OCI-LY3 (cell line): ENCODE measurements at regions not wholly inside any gene's neighbourhood (a gene's known extent, or its start where the extent isn't known, plus 50 kb on each side); places are given as distances from the start of the nearest gene placed in this dataset.

ENCODE experiments used
- H2AFZ ChIP-seq: fragments of 200-600, 300-600 bp; shearing (Covaris generic); 2 replicates; pipeline ENCODE4 v1.6.0; 2014; ENCODE audit warnings: antibody characterized with exemption, low read depth, low read length
- H3K27ac ChIP-seq: fragments of 200-600, 300-600 bp; sonication (generic); 2 replicates; pipeline ENCODE4 v1.5.1; 2014; ENCODE audit warnings: mild to moderate bottlenecking, low read length, moderate library complexity, mixed read lengths
- H3K27me3 ChIP-seq: fragments of 200-600, 300-600 bp; sonication (generic); 2 replicates; pipeline ENCODE4 v1.6.1; 2014; ENCODE audit warnings: low read depth, low read length, mixed read lengths
- H3K36me3 ChIP-seq: fragments of 200-600, 300-600 bp; sonication (generic); replicated peaks from 2 replicates; pipeline ENCODE3; 2014; ENCODE audit warnings: low read depth, low read length, mixed read lengths
- H3K4me1 ChIP-seq: fragments of 300-600, 200-600 bp; sonication (generic); 2 replicates; pipeline ENCODE4 v1.6.1; 2014; ENCODE audit warnings: low read length, mixed read lengths
- H3K4me2 ChIP-seq: fragments of 200-600, 300-600 bp; sonication (generic); 2 replicates; pipeline ENCODE4 v1.6.1; 2014; ENCODE audit warnings: low read length, mixed read lengths
- H3K4me3 ChIP-seq: fragments of 300-600, 200-600 bp; sonication (generic); 2 replicates; pipeline ENCODE4 v1.5.1; 2014; ENCODE audit warnings: antibody characterized with exemption, mild to moderate bottlenecking, low read length, moderate library complexity
- H3K79me2 ChIP-seq: fragments of 300-600, 200-600 bp; shearing (Covaris generic); 2 replicates; pipeline ENCODE4 v1.6.1; 2014; ENCODE audit warnings: mild to moderate bottlenecking, low read length, mixed read lengths
- H3K9ac ChIP-seq: fragments of 300-600, 200-600 bp; shearing (Covaris generic); 2 replicates; pipeline ENCODE4 v1.6.0; 2014; ENCODE audit warnings: mild to moderate bottlenecking, low read length, moderate library complexity
- H3K9me3 ChIP-seq: fragments of 200-600, 300-600 bp; shearing (Covaris generic); 2 replicates; pipeline ENCODE4 v1.6.1; 2014; ENCODE audit warnings: low read length, mixed read lengths; ENCODE audit not compliant: insufficient read depth
- H4K20me1 ChIP-seq: fragments of 200-600, 300-600 bp; sonication (generic); 2 replicates; pipeline ENCODE4 v1.6.1; 2016; ENCODE audit warnings: low read length, mixed read lengths; ENCODE audit not compliant: insufficient read depth
- CTCF ChIP-seq: fragments of 200-600, 300-600 bp; sonication (generic); IDR thresholded peaks from 2 replicates; pipeline ENCODE4 v1.5.1; 2014; ENCODE audit warnings: antibody characterized with exemption, low read length, low read depth
- EZH2phosphoT487 ChIP-seq: fragments of 200-600 bp; shearing (Covaris generic); IDR thresholded peaks from 2 replicates; pipeline ENCODE4 v1.6.1; 2018; ENCODE audit warnings: antibody characterized with exemption, mixed run types, low read depth

DNA sequence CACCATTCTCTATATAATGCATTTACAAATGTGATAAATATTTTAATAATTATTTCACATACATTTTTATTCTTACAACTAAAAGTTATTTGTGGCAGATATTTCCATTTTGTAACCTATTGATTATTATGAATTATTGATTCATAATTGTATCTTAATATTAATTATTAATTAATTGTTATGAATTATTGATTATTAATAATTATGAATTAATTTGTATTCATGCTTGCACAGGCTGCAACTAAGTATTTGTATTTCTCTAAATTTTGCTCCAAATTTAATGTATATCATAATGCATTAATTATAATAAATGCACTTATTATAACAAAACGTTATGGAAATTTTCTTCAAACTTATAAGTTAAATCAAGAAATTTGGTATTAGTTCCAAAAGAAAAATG lies 929.7 kb downstream of the PCDH7 start:
- no peak overlapping the region for H3K9ac ChIP-seq
- no peak overlapping the region for H3K27ac ChIP-seq
- H4K20me1 ChIP-seq = no peaks in the 10 kb centered on the region
- 0 out of 2 replicates have a peak, but pooled peaks cover 6% of the 10 kb centered on the region for H3K9me3 ChIP-seq
- H3K4me1 ChIP-seq = no peaks in the 10 kb centered on the region
- H3K36me3 ChIP-seq = peaks cover 4% of the 10 kb centered on the region
- H3K4me3 ChIP-seq = no peak overlapping the region
- TF ChIP-seq EZH2phosphoT487 = no peak
- no peak for TF ChIP-seq CTCF
- H3K27me3 ChIP-seq = no peaks in the 10 kb centered on the region
- no peak overlapping the region for H3K4me2 ChIP-seq
- no peaks in the 10 kb centered on the region for H3K79me2 ChIP-seq
- H2AFZ ChIP-seq = no peak overlapping the region

- Histone ChIP-seq H3K4me1 (no peaks in the 10 kb centered on the region), H2AFZ (no peak overlapping the region), H3K4me2 (no peak overlapping the region), H3K36me3 (peaks cover 4% of the 10 kb centered on the region), H3K27ac (no peak overlapping the region), H3K9ac (no peak overlapping the region), H3K9me3 (0 out of 2 replicates have a peak, but pooled peaks cover 6% of the 10 kb centered on the region), H3K27me3 (no peaks in the 10 kb centered on the region), H3K79me2 (no peaks in the 10 kb centered on the region), H3K4me3 (no peak overlapping the region), H4K20me1 (no peaks in the 10 kb centered on the region)
- no peak for TF ChIP-seq CTCF
- TF ChIP-seq EZH2phosphoT487 = no peak
These were observed 931.4 kb downstream of the PCDH7 start for GRCh38 chr4:31651541-31651940.

DNA sequence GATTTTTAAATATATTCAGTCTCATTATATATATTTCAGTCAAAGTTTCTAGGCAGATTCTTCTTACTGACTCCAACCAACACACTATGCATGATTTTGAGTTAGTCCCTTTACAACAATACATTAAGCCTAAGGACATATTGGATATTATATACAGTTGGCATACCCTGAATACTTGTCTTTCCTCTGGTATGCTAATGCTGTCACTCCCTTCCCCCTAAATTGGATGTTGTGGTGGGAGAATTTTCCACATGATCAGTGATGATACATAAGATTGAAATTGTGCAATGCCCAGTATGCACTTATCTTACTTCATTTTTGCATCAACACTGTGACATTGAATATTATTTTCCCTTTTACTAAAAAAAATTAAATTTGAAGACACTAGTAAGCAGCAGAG lies 935.2 kb downstream of the PCDH7 start:
- no peak overlapping the region for H3K4me3 ChIP-seq
- H2AFZ ChIP-seq = no peak overlapping the region
- H4K20me1 ChIP-seq = no peaks in the 10 kb centered on the region
- H3K27me3 ChIP-seq = no peaks in the 10 kb centered on the region
- H3K4me1 ChIP-seq = peaks cover 17% of the 10 kb centered on the region
- peaks cover 4% of the 10 kb centered on the region for H3K36me3 ChIP-seq
- no peak for TF ChIP-seq EZH2phosphoT487
- no peak for TF ChIP-seq CTCF
- no peak overlapping the region for H3K4me2 ChIP-seq
- H3K27ac ChIP-seq = no peak overlapping the region
- 0 out of 2 replicates have a peak, but pooled peaks cover 6% of the 10 kb centered on the region for H3K9me3 ChIP-seq
- no peak overlapping the region for H3K9ac ChIP-seq
- no peaks in the 10 kb centered on the region for H3K79me2 ChIP-seq

DNA sequence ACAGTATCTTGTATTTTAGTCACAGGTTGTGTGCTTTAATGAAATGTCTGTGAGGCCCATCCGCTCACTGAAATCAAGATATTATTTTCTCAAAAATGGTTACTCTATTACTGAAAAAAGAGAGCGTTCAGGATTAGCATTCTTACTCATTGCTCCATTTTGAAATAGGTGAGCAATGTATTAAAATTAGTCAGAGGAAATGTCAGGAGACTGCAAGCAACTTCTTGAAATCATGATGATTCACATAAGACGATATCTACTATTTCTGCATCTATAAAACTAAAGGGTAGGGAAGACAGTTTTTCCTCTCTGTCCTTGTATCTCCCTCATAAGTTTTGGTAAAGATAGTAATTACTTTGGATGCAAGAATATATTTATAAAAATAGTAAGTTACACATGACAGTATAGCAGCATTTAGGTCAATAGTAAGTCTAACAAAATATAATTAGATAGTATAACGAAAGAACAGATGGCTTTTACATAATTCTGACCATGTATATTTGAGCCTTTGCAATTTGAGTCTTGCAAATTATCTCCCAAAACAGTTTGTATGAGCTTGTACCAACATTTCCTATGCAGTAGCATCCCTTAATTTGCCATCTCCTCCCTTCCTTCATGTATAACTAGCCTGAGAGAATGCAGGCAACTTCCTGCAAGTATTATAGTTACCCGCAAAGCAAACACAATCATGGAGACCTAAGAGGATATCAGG lies 937.8 kb downstream of the PCDH7 start:
- H3K4me2 ChIP-seq = peak overlapping the region; percentile 45
- H3K27ac ChIP-seq = peak overlapping the region; percentile 51
- H3K9ac ChIP-seq = no peak overlapping the region
- H2AFZ ChIP-seq = peak overlapping the region; percentile 32; the same call in 1 of the 2 replicates
- peaks cover 17% of the 10 kb centered on the region for H3K4me1 ChIP-seq
- no peaks in the 10 kb centered on the region for H3K27me3 ChIP-seq
- 0 out of 2 replicates have a peak, but pooled peaks cover under 1% of the 10 kb centered on the region for H3K9me3 ChIP-seq
- H3K4me3 ChIP-seq = peak overlapping the region; percentile 4; the same call in 1 of the 2 replicates
- H3K79me2 ChIP-seq = no peaks in the 10 kb centered on the region
- no peaks in the 10 kb centered on the region for H4K20me1 ChIP-seq
- TF ChIP-seq CTCF = no peak
- no peak for TF ChIP-seq EZH2phosphoT487
- peaks cover under 1% of the 10 kb centered on the region for H3K36me3 ChIP-seq
